ENCODE measurements at regions not wholly inside any gene's neighbourhood (a gene's known extent, or its start where the extent isn't known, plus 50 kb on each side); places are given as distances from the start of the nearest gene placed in this dataset.

DNA sequence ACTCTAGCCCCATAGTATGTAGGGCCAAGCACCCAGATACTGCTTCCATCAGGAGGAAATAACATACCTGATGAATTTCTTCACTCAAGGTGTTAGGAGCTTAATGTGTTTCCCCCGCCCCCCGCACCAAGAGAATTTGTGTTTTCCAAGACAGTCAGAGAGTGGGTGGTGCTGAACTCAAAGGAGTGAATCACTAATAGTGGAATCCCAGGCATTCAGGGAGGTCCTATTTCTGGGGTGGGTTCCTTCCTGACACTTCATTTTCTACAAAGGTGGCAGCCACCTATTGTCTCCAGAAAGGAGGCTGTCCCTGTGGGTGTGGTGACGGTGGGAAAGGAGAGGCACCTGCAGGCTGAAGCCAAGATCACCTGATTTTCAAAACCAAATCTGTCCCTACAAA lies 50.8 kb upstream of the ELF5 start:
- DNase-seq: no peak

DNA sequence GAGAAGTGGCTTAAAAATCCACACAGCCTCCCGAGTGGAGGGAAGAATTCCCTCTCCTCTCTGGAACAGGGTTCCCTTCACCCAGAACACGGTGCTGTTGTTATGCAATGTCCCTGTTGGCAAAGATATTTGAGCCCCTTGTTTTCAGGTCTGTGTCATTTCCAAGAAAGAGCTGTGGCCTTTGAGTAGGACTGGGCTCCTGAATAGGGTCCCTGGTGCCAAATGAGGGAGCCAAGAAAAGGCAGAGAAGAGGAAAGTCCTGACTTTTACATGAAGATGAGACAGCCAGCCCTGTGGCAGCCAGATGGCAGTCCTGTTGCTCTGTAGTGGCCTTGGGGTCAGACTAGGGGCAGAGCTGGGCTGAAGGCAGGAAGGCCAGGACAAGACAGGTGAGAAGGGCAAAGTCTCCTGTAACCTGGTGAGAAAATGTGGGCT lies 51.2 kb upstream of the ELF5 start:
- DNase-seq: peak in 1 of 2 experiments; percentile 12

GRCh38 chr11:34565417-34566207 lies 52.0 kb upstream of the ELF5 start:
- DNase-seq: no peak

GRCh38 chr11:34566208-34566551 lies 52.6 kb upstream of the ELF5 start:
- no peak for DNase-seq

GRCh38 chr11:34566736-34567135 lies 53.1 kb upstream of the ELF5 start:
- no peak for DNase-seq

DNA sequence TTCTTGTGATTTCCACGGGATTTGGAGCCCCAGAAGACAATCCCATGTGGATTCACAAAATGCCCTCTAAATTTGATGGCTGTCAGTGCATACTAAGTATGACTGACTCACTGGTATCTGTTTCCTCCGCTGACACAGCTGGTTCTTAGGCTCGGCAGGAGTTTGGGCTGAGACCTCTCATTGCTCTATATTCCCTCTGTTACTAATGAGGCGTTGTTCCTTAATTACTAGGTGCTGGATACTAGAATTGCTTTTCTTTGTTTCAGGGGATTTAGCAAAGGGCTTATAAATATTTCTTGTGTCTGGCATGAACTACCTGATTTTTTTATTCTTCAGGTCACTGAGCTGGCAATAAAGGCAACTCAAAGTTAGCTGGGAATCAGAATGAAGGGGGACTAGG lies 53.2 kb upstream of the EHF start:
- no peak for DNase-seq

GRCh38 chr11:34570584-34570983 lies 50.3 kb upstream of the EHF start:
- DNase-seq: no peak
